ENCODE measurements at regions not wholly inside any gene's neighbourhood (a gene's known extent, or its start where the extent isn't known, plus 50 kb on each side); places are given as distances from the start of the nearest gene placed in this dataset.

GRCh38 chr14:104515059-104515810 lies 64.3 kb upstream of the C14orf180 start:
- TF ChIP-seq TAF1 (IDR thresholded peaks at IDR 0.05; ENCODE audit: borderline replicate concordance, low read depth, low read length) = no peak
- no peak for TF ChIP-seq POLR2AphosphoS5 (IDR thresholded peaks at IDR 0.05; ENCODE audit: low read depth, low read length)

All from GM12892 (cell line).